ENCODE measurements at regions not wholly inside any gene's neighbourhood (a gene's known extent, or its start where the extent isn't known, plus 50 kb on each side); places are given as distances from the start of the nearest gene placed in this dataset.

GRCh38 chr13:111595276-111595675 lies 274.8 kb downstream of the TEX29 start:
- Histone ChIP-seq H3K9ac (ENCODE audit: insufficient read depth, low read length) (no peak overlapping the region), H3K9me3 (ENCODE audit: control insufficient read depth, insufficient read depth, low read depth, low read length) (no peaks in the 10 kb centered on the region), H2AFZ (ENCODE audit: low read length) (no peak overlapping the region), H3K4me1 (ENCODE audit: control insufficient read depth, extremely low read depth, insufficient read depth, low read length) (no peaks in the 10 kb centered on the region), H3K36me3 (ENCODE audit: control insufficient read depth, insufficient read depth, low read length) (no peaks in the 10 kb centered on the region), H4K20me1 (ENCODE audit: control insufficient read depth, extremely low read depth, insufficient read depth, low read length) (no peaks in the 10 kb centered on the region), H3K27ac (ENCODE audit: insufficient read depth, low read length) (no peak overlapping the region), H3K4me3 (replicated peaks in 1 of 4; ENCODE audit: control extremely low read depth in 1 of 4, insufficient read depth in 1 of 4, low read depth in 3 of 4, low read length in 4 of 4) (no peak overlapping the region), H3K27me3 (ENCODE audit: control insufficient read depth, insufficient read depth, low read length) (no peaks in the 10 kb centered on the region), H3K79me2 (ENCODE audit: control insufficient read depth, insufficient read depth, low read length) (no peaks in the 10 kb centered on the region), H3K4me2 (ENCODE audit: extremely low read depth, insufficient read depth, low read length) (no peak overlapping the region)
- TF ChIP-seq, protein P1, sequence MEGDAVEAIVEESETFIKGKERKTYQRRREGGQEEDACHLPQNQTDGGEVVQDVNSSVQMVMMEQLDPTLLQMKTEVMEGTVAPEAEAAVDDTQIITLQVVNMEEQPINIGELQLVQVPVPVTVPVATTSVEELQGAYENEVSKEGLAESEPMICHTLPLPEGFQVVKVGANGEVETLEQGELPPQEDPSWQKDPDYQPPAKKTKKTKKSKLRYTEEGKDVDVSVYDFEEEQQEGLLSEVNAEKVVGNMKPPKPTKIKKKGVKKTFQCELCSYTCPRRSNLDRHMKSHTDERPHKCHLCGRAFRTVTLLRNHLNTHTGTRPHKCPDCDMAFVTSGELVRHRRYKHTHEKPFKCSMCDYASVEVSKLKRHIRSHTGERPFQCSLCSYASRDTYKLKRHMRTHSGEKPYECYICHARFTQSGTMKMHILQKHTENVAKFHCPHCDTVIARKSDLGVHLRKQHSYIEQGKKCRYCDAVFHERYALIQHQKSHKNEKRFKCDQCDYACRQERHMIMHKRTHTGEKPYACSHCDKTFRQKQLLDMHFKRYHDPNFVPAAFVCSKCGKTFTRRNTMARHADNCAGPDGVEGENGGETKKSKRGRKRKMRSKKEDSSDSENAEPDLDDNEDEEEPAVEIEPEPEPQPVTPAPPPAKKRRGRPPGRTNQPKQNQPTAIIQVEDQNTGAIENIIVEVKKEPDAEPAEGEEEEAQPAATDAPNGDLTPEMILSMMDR (conservative IDR thresholded peaks at IDR 0.05 in 1 of 2, IDR thresholded peaks at IDR 0.05 in 1 of 2; ENCODE audit: low read depth in 1 of 2, low read length in 2 of 2): no peak
- no peak for TF ChIP-seq EZH2 (IDR thresholded peaks at IDR 0.05; ENCODE audit: low read length, missing control alignments)
- no peak for DNase-seq (ENCODE audit: low read depth in 2 of 2)

DNA sequence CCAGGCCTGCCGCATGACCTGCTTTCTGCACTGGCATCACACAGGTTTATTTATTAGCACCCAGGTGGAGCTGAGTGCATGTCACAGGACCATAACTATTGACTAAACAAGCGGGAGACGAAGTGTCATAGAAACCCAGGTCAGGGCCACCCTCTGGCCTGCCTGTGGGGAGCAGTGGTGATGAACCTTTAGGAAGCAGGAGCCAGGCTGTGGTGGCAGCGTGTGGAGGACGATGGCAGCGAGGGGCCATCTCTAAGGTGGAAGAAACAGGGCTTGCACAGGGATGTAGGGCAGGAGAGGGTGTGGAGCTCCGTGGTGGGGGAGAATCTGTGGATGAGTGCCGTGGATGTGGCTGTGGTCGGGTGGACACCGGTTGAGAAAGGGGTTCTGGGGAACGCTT lies 275.3 kb downstream of the TEX29 start:
- Histone ChIP-seq H2AFZ (ENCODE audit: low read length) (no peak overlapping the region), H3K9ac (ENCODE audit: insufficient read depth, low read length) (no peak overlapping the region), H3K36me3 (ENCODE audit: control insufficient read depth, insufficient read depth, low read length) (no peaks in the 10 kb centered on the region), H3K4me3 (replicated peaks in 1 of 4; ENCODE audit: control extremely low read depth in 1 of 4, insufficient read depth in 1 of 4, low read depth in 3 of 4, low read length in 4 of 4) (no peak overlapping the region), H4K20me1 (ENCODE audit: control insufficient read depth, extremely low read depth, insufficient read depth, low read length) (no peaks in the 10 kb centered on the region), H3K79me2 (ENCODE audit: control insufficient read depth, insufficient read depth, low read length) (no peaks in the 10 kb centered on the region), H3K4me2 (ENCODE audit: extremely low read depth, insufficient read depth, low read length) (no peak overlapping the region), H3K9me3 (ENCODE audit: control insufficient read depth, insufficient read depth, low read depth, low read length) (no peaks in the 10 kb centered on the region), H3K4me1 (ENCODE audit: control insufficient read depth, extremely low read depth, insufficient read depth, low read length) (no peaks in the 10 kb centered on the region), H3K27me3 (ENCODE audit: control insufficient read depth, insufficient read depth, low read length) (no peaks in the 10 kb centered on the region), H3K27ac (ENCODE audit: insufficient read depth, low read length) (no peak overlapping the region)
- no peak for DNase-seq (ENCODE audit: low read depth in 2 of 2)
- TF ChIP-seq, protein P1 (conservative IDR thresholded peaks at IDR 0.05 in 1 of 2, IDR thresholded peaks at IDR 0.05 in 1 of 2; ENCODE audit: low read depth in 1 of 2, low read length in 2 of 2): no peak
- TF ChIP-seq EZH2 (IDR thresholded peaks at IDR 0.05; ENCODE audit: low read length, missing control alignments): no peak

- TF ChIP-seq, protein P1 (conservative IDR thresholded peaks at IDR 0.05 in 1 of 2, IDR thresholded peaks at IDR 0.05 in 1 of 2; ENCODE audit: low read depth in 1 of 2, low read length in 2 of 2): no peak
- TF ChIP-seq EZH2 (IDR thresholded peaks at IDR 0.05; ENCODE audit: low read length, missing control alignments): no peak
- no peaks in the 10 kb centered on the region for H3K4me1 ChIP-seq (ENCODE audit: control insufficient read depth, extremely low read depth, insufficient read depth, low read length)
- no peak overlapping the region for H2AFZ ChIP-seq (ENCODE audit: low read length)
- H3K4me2 ChIP-seq (ENCODE audit: extremely low read depth, insufficient read depth, low read length): no peak overlapping the region
- no peak overlapping the region for H3K4me3 ChIP-seq (replicated peaks in 1 of 4; ENCODE audit: control extremely low read depth in 1 of 4, insufficient read depth in 1 of 4, low read depth in 3 of 4, low read length in 4 of 4)
- no peaks in the 10 kb centered on the region for H3K79me2 ChIP-seq (ENCODE audit: control insufficient read depth, insufficient read depth, low read length)
- H3K27ac ChIP-seq (ENCODE audit: insufficient read depth, low read length): no peak overlapping the region
- no peaks in the 10 kb centered on the region for H3K36me3 ChIP-seq (ENCODE audit: control insufficient read depth, insufficient read depth, low read length)
- no peaks in the 10 kb centered on the region for H3K9me3 ChIP-seq (ENCODE audit: control insufficient read depth, insufficient read depth, low read depth, low read length)
- H3K27me3 ChIP-seq (ENCODE audit: control insufficient read depth, insufficient read depth, low read length): no peaks in the 10 kb centered on the region
- H4K20me1 ChIP-seq (ENCODE audit: control insufficient read depth, extremely low read depth, insufficient read depth, low read length): no peaks in the 10 kb centered on the region
- DNase-seq (ENCODE audit: low read depth in 2 of 2): no peak
- H3K9ac ChIP-seq (ENCODE audit: insufficient read depth, low read length): no peak overlapping the region
Observed at GRCh38 chr13:111597191-111597611, 276.8 kb downstream of the TEX29 start.
